Midbrain (tissue), 1 donor: ENCODE measurements at regions not wholly inside any gene's neighbourhood (a gene's known extent, or its start where the extent isn't known, plus 50 kb on each side); places are given as distances from the start of the nearest gene placed in this dataset.
"Not testable (repeated sequence)": the region's sequence is repeated elsewhere in the genome, so short reads cannot be mapped to it uniquely, and the experiment has no call there.

Experiments used
- DNase-seq: peaks from one replicate; lab custom pipeline; 2025; lab: John Stamatoyannopoulos, UW

- no peak for DNase-seq
These were observed 116.0 kb upstream of the LRPAP1 start for GRCh38 chr4:3648195-3648594.

- DNase-seq = no peak
These were observed 115.2 kb upstream of the LRPAP1 start for GRCh38 chr4:3647421-3647820.

GRCh38 chr4:3645711-3646679 is 113.8 kb upstream of the LRPAP1 start:
- DNase-seq = no peak

GRCh38 chr4:3644849-3645627 is 112.8 kb upstream of the LRPAP1 start:
- DNase-seq = no peak

- DNase-seq = no peak
These were observed 111.6 kb upstream of the LRPAP1 start for GRCh38 chr4:3643518-3644433.

GRCh38 chr4:3642806-3643517 is 110.7 kb upstream of the LRPAP1 start:
- no peak for DNase-seq

GRCh38 chr4:3642056-3642630 is 109.9 kb upstream of the LRPAP1 start:
- DNase-seq = no peak

- no peak for DNase-seq
These were observed 109.3 kb upstream of the LRPAP1 start for GRCh38 chr4:3641501-3641900.

GRCh38 chr4:3640587-3640962 is 108.4 kb upstream of the LRPAP1 start:
- DNase-seq = no peak

- DNase-seq = no peak
These were observed 107.7 kb upstream of the LRPAP1 start for GRCh38 chr4:3639613-3640586.

- DNase-seq = no peak
These were observed 106.0 kb upstream of the LRPAP1 start for GRCh38 chr4:3638080-3638795.

GRCh38 chr4:3637326-3638016 is 105.2 kb upstream of the LRPAP1 start:
- peak; percentile 55 for DNase-seq

- DNase-seq = no peak
These were observed 104.6 kb upstream of the LRPAP1 start for GRCh38 chr4:3636646-3637320.

- DNase-seq = not testable (repeated sequence)
These were observed 103.8 kb upstream of the LRPAP1 start for GRCh38 chr4:3636020-3636419.

GRCh38 chr4:3634894-3635820 is 102.9 kb upstream of the LRPAP1 start:
- no peak for DNase-seq

GRCh38 chr4:3634281-3634857 is 102.1 kb upstream of the LRPAP1 start:
- no peak for DNase-seq
